ENCODE measurements at regions not wholly inside any gene's neighbourhood (a gene's known extent, or its start where the extent isn't known, plus 50 kb on each side); places are given as distances from the start of the nearest gene placed in this dataset.

GRCh38 chr16:63038397-63039106 is 1002.3 kb upstream of the CDH8 start:
- TF ChIP-seq CTCF (IDR thresholded peaks at IDR 0.05; ENCODE audit: poor library complexity) (no peak), EZH2phosphoT487 (IDR thresholded peaks at IDR 0.05; ENCODE audit: low read depth, severe bottlenecking, unreplicated experiment) (no peak)
